GM19463 (cell line): ENCODE measurements at regions not wholly inside any gene's neighbourhood (a gene's known extent, or its start where the extent isn't known, plus 50 kb on each side); places are given as distances from the start of the nearest gene placed in this dataset.

Experiments
- ATAC-seq: cut with Tn5 transposase; IDR thresholded peaks from one replicate; pipeline ENCODE4 v1.9.1; 2021; ENCODE audit warnings: mild to moderate bottlenecking, moderate library complexity; ENCODE audit not compliant: unreplicated experiment

- no peak for ATAC-seq
These were observed 55.3 kb upstream of the ZFP42 start for GRCh38 chr4:187940299-187940698.

GRCh38 chr4:187942968-187943367 lies 52.6 kb upstream of the ZFP42 start:
- no peak for ATAC-seq

- ATAC-seq, result no peak
These were observed 51.4 kb upstream of the ZFP42 start for GRCh38 chr4:187944179-187944578.
